ENCODE measurements at regions not wholly inside any gene's neighbourhood (a gene's known extent, or its start where the extent isn't known, plus 50 kb on each side); places are given as distances from the start of the nearest gene placed in this dataset.
"Not testable (repeated sequence)": the region's sequence is repeated elsewhere in the genome, so short reads cannot be mapped to it uniquely, and the experiment has no call there.

- DNase-seq (ENCODE audit: low read depth, low spot score) = peak; percentile 30
These were observed 572.5 kb upstream of the RGMB start for GRCh38 chr5:98200726-98201541.

DNA sequence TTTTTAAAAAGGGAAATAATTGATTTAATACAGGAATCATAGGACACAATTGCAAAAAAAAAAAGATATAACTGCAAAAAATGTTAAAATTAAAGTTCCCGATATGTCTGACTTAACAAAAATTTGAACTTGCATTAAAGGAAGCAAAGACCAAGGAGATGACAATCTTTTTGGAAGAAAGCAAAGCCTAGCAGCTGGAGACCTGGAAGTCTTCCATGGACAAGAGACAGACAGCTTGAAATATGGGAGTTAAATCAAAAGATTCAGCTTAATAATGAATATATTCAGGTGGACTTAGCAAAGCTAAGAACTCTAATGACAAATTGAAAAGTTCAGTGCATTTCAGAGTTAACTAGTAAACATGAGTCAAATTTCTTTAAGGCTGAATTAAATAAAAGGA lies 568.7 kb upstream of the RGMB start:
- DNase-seq (ENCODE audit: low read depth, low spot score) = no peak

DNA sequence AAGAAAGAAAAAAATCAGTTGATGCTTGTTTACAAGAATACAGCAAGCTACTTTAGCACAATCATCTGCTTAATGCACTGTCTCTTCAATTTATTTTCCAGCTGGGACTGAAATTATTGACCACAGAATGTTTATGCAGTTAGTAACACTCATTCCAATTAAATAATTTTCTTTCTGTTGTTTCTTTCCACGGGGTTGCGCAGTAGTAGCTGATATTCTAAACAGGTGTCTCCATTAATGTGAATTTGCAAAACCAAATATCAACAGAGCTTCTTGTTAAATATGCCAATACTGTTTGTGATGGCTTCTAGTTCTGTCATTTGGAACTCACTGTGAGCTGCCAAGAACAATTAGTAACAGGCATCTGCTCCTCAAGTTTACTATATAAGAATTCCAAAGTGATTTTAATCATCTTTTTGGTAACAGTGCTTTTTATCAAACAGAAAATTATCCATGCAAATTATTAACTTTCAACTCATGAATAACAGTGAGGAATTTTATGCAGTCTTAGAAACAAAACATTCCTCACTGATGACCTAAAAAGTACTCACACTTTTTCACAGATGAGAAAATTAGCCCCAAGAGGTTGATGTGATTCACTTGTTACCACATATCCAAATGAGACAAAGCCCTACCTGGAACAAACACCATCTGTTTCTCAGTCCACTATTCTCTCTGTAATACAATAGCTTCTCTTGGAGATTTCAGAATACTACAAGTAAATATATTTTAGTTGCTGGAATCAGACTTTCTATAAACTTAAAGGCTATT lies 567.6 kb upstream of the RGMB start:
- peak; percentile 58 for DNase-seq (ENCODE audit: low read depth, low spot score)

DNA sequence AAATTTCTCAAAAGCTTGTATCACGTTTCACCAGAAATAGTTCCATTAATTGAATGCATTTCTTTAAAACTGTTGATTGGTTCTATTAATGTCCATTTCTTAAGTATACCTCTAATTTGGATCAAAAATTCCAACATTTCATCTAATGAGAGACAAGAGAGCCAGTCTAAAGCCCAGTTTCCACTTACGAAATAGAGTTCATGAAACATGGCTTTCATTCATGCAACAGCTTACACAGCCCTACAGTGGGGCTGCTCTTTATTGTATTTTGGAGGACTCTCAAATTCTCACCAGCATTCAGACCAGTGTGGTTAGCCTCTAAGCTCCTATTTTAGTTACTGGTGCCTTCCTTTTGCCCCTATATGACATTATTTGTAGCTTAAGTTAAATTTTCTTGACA lies 566.9 kb upstream of the RGMB start:
- no peak for DNase-seq (ENCODE audit: low read depth, low spot score)

GRCh38 chr5:98209418-98209817 lies 564.0 kb upstream of the RGMB start:
- DNase-seq (ENCODE audit: low read depth, low spot score) = no peak

DNA sequence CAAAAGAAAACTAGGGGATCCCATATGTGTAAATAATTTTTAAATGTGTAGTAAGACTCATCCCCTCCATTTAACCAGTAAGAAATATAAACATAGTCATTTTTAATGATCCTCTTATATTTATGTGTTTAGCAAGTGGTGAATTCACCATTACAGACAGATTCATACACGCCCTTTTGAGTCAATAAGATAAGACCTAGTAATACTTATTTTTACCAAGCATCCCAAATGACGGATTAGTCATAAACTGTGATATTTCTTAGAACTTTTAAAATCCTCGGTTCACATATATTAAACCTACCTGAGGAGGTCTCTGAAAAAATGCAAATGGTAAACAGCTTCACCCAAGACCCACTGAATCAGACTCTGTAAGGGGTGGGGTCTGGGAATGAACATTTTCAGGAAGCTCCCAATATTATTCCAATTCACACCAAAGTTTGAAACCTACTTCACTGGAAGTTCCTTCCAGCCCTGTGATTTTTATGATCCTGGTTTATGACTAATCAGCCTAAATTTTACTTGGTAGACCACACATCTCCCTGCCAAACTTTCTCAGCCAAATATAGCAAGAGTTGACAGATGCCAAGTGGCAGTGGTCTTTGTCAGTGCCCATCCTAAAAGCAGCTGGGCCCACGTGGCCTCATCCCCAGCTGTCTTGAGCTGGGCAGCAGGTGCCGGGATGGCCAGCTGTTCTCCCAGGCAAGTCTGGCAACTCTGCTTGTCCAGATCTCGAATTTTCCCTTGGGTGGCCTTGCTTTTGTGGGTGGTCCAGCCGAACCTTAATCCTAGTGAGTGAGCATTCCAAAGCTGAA lies 559.0 kb upstream of the RGMB start:
- peak; percentile 47 for DNase-seq (ENCODE audit: low read depth, low spot score)

DNA sequence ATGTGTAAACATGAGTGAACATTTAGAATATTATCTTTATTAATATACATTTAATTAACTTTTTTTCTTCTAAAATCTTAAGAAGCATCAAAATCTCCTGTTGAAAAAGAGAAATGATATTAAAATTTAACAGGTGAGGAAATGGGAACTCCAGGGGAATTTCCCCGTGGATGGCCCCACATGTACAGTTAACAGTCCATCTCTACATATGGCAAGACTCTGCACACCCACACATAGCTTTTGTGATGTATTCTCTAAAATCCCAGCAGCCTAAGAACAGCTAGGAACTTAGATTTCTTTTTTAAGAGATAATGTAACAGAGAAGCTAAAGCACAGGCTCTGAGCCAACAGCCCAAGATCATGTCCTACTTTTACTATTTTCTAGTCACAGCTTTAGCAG lies 556.3 kb upstream of the RGMB start:
- DNase-seq (ENCODE audit: low read depth, low spot score) = no peak

DNA sequence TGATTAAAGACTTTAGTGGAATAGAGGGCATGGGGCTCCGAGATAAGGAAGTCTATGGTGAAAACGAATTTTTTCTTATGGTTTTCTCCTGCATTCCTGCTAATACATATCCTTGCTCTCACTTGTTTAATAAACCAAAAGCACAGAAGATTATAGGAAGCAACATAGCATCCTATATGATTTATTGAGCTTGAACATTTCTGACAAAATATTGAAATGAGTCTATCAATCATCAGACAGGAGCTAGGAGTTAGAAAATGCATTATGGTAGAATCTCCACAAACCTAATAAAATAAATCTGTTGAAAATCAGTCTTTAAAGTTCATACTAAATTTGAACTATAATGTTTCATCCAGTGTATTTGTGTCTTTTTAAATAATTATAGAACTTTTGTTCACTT lies 554.6 kb upstream of the RGMB start:
- no peak for DNase-seq (ENCODE audit: low read depth, low spot score)

DNA sequence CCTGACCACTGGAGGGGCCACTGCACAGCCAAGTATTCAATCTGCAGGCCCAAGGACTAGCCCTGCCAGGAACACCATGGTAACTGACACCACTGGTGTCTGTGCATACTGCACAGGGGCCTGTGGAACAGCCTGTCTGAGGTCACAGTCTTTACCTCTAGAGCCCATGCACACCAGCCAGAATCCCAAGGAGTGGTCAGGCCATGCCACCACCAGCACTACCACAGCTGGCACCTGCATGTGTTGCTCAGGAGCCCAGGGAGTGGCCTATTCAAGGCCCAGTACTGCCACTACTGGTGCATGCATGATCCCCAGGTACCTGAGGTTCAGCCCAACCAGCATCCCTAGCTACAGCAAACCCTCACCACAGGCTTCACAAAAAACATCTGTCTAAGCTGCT lies 546.0 kb upstream of the RGMB start:
- DNase-seq (ENCODE audit: low read depth, low spot score) = no peak

DNA sequence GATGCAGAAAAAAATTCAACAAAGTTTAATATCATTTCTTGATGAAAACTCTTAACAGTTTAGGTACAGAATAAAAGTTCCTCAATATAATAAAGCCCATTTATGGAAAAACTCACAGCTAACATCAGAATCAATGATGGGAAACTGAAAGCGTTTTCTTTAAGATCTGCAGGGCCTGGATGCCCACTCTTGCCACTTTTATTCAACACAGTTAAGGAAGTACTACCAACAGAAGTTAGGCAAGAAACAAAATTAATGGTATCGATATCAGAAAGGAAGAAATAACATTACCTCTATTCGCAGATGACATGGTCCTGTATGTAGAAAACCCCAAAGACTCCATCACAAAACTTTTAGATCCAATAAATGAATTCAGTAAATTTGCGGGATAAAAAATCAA lies 542.4 kb upstream of the RGMB start:
- DNase-seq (ENCODE audit: low read depth, low spot score) = no peak

DNA sequence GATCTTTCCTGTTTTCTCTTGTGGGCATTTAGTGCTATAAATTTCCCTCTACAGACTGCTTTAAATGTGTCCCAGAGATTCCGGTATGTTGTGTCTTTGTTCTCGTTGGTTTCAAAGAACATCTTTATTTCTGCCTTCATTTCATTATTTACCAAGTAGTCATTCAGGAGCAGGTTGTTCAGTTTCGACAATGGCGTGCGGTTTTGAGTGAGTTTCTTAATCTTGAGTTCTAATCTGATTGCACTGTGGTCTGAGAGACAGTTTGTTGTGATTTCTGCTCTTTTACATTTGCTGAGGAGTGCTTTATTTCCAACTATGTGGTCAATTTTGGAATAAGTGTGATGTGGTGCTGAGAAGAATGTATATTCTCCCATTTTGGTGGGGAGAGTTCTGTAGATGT lies 535.7 kb upstream of the RGMB start:
- not testable (repeated sequence) for DNase-seq (ENCODE audit: low read depth, low spot score)

GRCh38 chr5:98243972-98244371 lies 529.5 kb upstream of the RGMB start:
- DNase-seq (ENCODE audit: low read depth, low spot score) = no peak

GRCh38 chr5:98248949-98249348 lies 524.5 kb upstream of the RGMB start:
- peak; percentile 74 for DNase-seq (ENCODE audit: low read depth, low spot score)

- no peak for DNase-seq (ENCODE audit: low read depth, low spot score)
These were observed 514.5 kb upstream of the RGMB start for GRCh38 chr5:98258939-98259338.

DNA sequence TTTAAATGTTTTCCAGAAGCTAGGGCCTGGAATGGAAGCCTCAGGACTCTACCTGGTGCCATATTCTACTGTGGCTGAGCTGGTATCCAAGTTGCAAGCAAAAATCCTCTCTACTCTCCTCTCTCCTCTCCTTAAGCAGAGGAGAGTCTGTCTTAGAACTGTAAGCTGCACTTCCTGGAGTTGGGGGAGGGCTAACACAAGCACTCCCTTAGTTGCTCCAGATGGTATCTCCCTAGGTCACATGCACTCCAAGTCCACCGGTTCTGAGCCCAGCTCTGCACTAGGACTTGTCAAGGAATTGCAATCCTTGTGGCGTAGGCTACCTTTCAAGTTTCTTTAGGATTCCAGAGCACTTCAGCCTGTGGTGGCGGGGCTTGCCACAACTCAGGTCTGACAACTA lies 513.9 kb upstream of the RGMB start:
- no peak for DNase-seq (ENCODE audit: low read depth, low spot score)

DNA sequence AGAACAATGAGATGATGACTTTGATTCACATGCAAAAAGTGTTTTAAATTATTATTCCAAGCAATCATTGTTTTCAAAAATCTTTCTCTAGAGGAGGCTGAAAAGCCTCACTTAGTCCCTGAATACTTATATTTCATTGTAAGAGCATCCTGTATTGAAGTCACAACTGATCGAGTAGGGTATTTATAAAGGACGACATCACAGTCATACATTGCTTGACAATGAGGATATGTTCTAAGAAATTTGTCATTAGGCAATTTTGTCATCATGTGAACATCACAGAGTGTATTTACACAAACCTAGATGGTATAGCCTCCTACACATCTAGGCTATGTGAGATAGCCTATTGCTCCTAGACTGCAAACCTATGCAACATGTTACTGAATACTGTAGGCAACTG lies 510.4 kb upstream of the RGMB start:
- DNase-seq (ENCODE audit: low read depth, low spot score) = no peak

DNA sequence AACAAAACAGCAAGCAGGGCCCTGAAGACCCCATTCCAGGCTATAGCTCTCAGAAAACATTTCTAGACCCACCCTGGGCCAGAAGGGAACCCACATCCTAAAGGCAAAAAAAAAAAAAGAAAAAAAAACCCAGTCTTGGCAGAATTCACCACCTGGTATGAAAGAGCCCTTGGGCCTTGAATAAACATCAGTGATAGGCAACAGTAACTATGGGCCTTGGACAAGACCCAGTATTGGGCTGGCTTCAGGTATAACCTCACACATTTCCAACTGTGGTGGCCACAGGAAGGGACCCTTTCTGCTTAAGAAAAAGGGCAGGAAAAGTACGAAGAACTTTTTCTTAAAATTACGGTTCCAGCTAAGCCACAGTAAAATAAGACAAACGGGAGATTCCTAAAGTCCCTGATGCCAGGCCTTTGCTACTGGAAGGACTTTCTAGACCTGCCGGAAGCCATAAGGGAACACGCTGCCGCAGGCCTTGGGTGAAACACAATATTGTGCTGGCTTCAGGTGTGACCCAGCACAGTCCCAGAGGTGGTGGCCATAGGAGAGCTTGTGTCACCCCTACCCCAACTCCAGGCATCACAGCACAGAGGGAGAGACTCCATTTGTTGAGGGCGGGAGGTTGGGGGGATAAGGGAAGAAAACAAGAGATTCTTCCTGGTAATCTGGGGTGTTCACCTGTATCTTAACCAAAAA lies 505.2 kb upstream of the RGMB start:
- DNase-seq (ENCODE audit: low read depth, low spot score) = no peak

- no peak for DNase-seq (ENCODE audit: low read depth, low spot score)
These were observed 497.5 kb upstream of the RGMB start for GRCh38 chr5:98275980-98276379.

DNA sequence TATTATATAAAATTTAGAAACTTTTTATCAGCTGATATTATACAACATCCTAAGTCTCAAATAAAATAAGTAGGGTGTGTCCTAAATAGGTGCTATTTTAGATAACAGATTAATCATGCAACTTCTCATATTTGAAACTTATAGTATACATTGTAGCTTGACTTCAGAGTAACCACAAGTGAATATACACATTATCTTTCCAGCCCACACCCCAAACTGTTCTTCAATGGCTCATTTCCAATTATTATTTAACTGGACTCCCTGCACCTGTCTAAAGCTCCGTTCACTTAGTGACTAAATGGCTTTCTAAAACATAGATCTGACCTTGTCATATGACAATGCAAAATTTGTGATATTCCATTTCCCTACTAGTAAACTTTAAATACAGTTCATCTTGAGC lies 490.9 kb upstream of the RGMB start:
- DNase-seq (ENCODE audit: low read depth, low spot score) = no peak

- peak; percentile 30 for DNase-seq (ENCODE audit: low read depth, low spot score)
These were observed 481.0 kb upstream of the RGMB start for GRCh38 chr5:98292496-98292895.

DNA sequence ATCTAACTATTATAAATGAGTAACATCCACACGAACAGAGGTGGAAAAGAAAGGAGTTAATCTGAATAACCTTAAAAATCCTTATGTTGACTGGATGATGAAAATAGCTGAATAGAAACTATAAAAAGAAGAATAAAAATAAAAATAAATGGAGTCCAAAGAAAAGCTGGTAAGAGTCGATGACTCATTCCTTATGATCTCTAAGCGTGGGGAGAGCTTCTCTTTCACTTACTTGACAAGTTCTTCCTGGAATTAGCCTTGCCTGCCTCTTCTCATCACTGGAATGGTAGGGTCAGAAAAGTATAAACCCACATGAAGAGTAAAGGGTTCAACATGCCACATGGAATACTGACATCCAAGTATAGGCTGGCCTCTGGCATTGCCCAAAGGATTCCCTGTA lies 477.0 kb upstream of the RGMB start:
- DNase-seq (ENCODE audit: low read depth, low spot score) = peak; percentile 17

- no peak for DNase-seq (ENCODE audit: low read depth, low spot score)
These were observed 474.0 kb upstream of the RGMB start for GRCh38 chr5:98299435-98299834.

Data from astrocyte of the hippocampus (primary cell).